ENCODE measurements at regions not wholly inside any gene's neighbourhood (a gene's known extent, or its start where the extent isn't known, plus 50 kb on each side); places are given as distances from the start of the nearest gene placed in this dataset.

DNA sequence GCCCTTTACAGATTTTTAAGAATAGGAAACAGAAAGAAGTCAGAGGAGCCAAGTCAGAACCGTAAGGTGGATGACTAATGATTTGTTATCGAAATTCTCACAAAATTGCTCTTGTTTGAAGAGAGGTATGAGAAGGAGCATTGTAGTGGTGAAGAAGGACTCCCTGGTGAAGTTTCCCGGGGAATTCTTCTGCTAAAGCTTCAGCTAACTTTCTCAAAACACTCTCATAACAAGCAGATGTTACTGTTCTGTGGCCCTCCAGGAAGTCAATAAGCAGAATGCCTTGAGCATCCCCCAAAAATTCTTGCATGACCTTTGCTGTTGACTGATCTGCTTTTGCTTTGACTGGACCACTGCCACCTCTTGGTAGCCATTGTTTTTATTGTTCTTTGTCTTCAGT is 152.9 kb downstream of the HGF start:
- no peak overlapping the region for H2AK5ac ChIP-seq (ENCODE audit: low read depth, low read length)
- FAIRE-seq (no peak), DNase-seq (ENCODE audit: low read depth in 1 of 2, low spot score in 2 of 2) (no peak)
- H4K5ac ChIP-seq (ENCODE audit: insufficient read length, low read depth, low read length): no peak overlapping the region
- no peaks in the 10 kb centered on the region for H3K9me3 ChIP-seq (ENCODE audit: insufficient read depth in 2 of 2, low read depth in 1 of 2, low read length in 1 of 2)
- no peaks in the 10 kb centered on the region for H3K27me3 ChIP-seq (replicated peaks in 1 of 4; ENCODE audit: control insufficient read depth in 3 of 4, extremely low read depth in 1 of 4, insufficient read depth in 3 of 4, low read length in 3 of 4)
- no peak overlapping the region for H3K56ac ChIP-seq (replicated peaks; ENCODE audit: insufficient read length, low read depth, low read length)
- no peaks in the 10 kb centered on the region for H3K4me1 ChIP-seq (replicated peaks in 1 of 4; ENCODE audit: control insufficient read depth in 3 of 4, insufficient read depth in 4 of 4, low read length in 3 of 4)
- no peak overlapping the region for H3K4me3 ChIP-seq (ENCODE audit: extremely low read depth in 1 of 4, insufficient read depth in 2 of 4, low read depth in 3 of 4, low read length in 4 of 4)
- H2BK5ac ChIP-seq (ENCODE audit: low read depth, low read length): no peak overlapping the region
- no peaks in the 10 kb centered on the region for H3K79me2 ChIP-seq (ENCODE audit: control insufficient read depth in 1 of 2, insufficient read depth in 2 of 2, low read length in 2 of 2)
- no peak overlapping the region for H2BK20ac ChIP-seq (ENCODE audit: low read length)
- H4K20me1 ChIP-seq (replicated peaks in 1 of 2; ENCODE audit: control insufficient read depth in 1 of 2, insufficient read depth in 2 of 2, low read length in 2 of 2): no peaks in the 10 kb centered on the region
- H2BK15ac ChIP-seq (ENCODE audit: low read length): no peak overlapping the region
- H4K91ac ChIP-seq (replicated peaks; ENCODE audit: insufficient read length, low read length): no peak overlapping the region
- no peak overlapping the region for H3K27ac ChIP-seq (ENCODE audit: low read depth, low read length)
- POLR2A ChIA-PET (ENCODE audit: partially characterized antibody): no interaction called here
- 98% methylated on average over 3 of the region's 3 CpGs; no CpG with 5 or more reads in 1 of the 2 experiments for WGBS, 2 experiments (ENCODE audit: extremely low coverage in 1 of 2, insufficient coverage in 1 of 2, insufficient read length in 1 of 2, insufficient replicate concordance in 2 of 2, low coverage in 1 of 2, low lambda C conversion rate in 2 of 2, missing lambda C conversion rate in 1 of 2)
- H3K23ac ChIP-seq (ENCODE audit: insufficient read length): no peak overlapping the region
- CTCF ChIA-PET (ENCODE audit: partially characterized antibody): no interaction called here
- no peak overlapping the region for H3K14ac ChIP-seq (ENCODE audit: insufficient read length)
- no peak overlapping the region for H2BK12ac ChIP-seq (ENCODE audit: low read depth, low read length)
- H4K8ac ChIP-seq (ENCODE audit: extremely low read depth, insufficient read depth, low read length): no peak overlapping the region
- no peak overlapping the region for H3K18ac ChIP-seq (ENCODE audit: extremely low read depth, low read length)
- H3K9ac ChIP-seq (replicated peaks in 1 of 4; ENCODE audit: extremely low read depth in 1 of 4, low read depth in 3 of 4, low read length in 3 of 4): no peak overlapping the region
- no peaks in the 10 kb centered on the region for H3K79me1 ChIP-seq (ENCODE audit: low read depth, low read length)
- H3K36me3 ChIP-seq (ENCODE audit: control insufficient read depth in 2 of 4, insufficient read depth in 4 of 4, low read length in 3 of 4): no peaks in the 10 kb centered on the region
- no peak overlapping the region for H2AFZ ChIP-seq (ENCODE audit: low read length)
- no peaks in the 10 kb centered on the region for H3K23me2 ChIP-seq (ENCODE audit: low read depth, low read length)
- no peak overlapping the region for H3K4ac ChIP-seq (replicated peaks; ENCODE audit: insufficient read length, low read depth, low read length)
- TF ChIP-seq TAF1 (IDR thresholded peaks at IDR 0.05; ENCODE audit: low read depth, low read length): no peak
- TF ChIP-seq TAF7 (optimal IDR thresholded peaks at IDR 0.05; ENCODE audit: borderline replicate concordance, low read depth, low read length): no peak
- no peak for TF ChIP-seq JUN (IDR thresholded peaks at IDR 0.05; ENCODE audit: low read depth, low read length)
- TF ChIP-seq YY1 (IDR thresholded peaks at IDR 0.05; ENCODE audit: low read depth, low read length): no peak
- TF ChIP-seq KDM1A (IDR thresholded peaks at IDR 0.05; ENCODE audit: borderline replicate concordance, low read length): no peak
- TF ChIP-seq ATF2 (IDR thresholded peaks at IDR 0.05; ENCODE audit: low read length): no peak
- no peak for TF ChIP-seq CHD2 (IDR thresholded peaks at IDR 0.05; ENCODE audit: low read length)
- TF ChIP-seq SP1 (IDR thresholded peaks at IDR 0.05; ENCODE audit: low read depth, low read length): no peak
- H2BK120ac ChIP-seq (replicated peaks; ENCODE audit: low read depth, low read length): no peak overlapping the region
- H3K4me2 ChIP-seq (ENCODE audit: insufficient read depth in 1 of 2, low read depth in 2 of 2, low read length in 2 of 2): no peak overlapping the region
